H1 (cell line): ENCODE measurements at regions not wholly inside any gene's neighbourhood (a gene's known extent, or its start where the extent isn't known, plus 50 kb on each side); places are given as distances from the start of the nearest gene placed in this dataset.

Experiments
- CTCF ChIA-PET: fragments of 300-600 bp; sonication (Branson Sonifier 250); formaldehyde crosslinking; loops from one replicate; lab custom pipeline; 2021; ENCODE audit not compliant: partially characterized antibody; lab: Charles Lee
- POLR2A ChIA-PET: fragments of 300-600 bp; sonication (Branson Sonifier 250); formaldehyde crosslinking; loops from one replicate; lab custom pipeline; 2021; ENCODE audit warnings: inconsistent platforms; ENCODE audit not compliant: partially characterized antibody; lab: Charles Lee
- DNase-seq, 2 experiments: peaks; one replicate each; pipeline versions ENCODE4 v3.0.0 to v3.0.0-alpha.2; 2010 to 2022; ENCODE audit warnings: low spot score in 2 of 2, low read depth in 1 of 2, mixed read lengths in 1 of 2
- FAIRE-seq: peaks from 2 replicates; lab custom pipeline; 2011; peaks lifted over from hg19 to GRCh38; lab: Jason Lieb, UNC
- H2AFZ ChIP-seq: 2 replicates; pipeline ENCODE4 v1.8.1; 2012; ENCODE audit warnings: low read length, inconsistent platforms
- H2AK5ac ChIP-seq: 2 replicates; pipeline ENCODE4 v1.6.1; 2013; ENCODE audit warnings: low read depth, low read length
- H2BK120ac ChIP-seq: replicated peaks from 2 replicates; pipeline ENCODE3; 2013; ENCODE audit warnings: low read depth, low read length, inconsistent platforms
- H2BK12ac ChIP-seq: 2 replicates; pipeline ENCODE4 v1.6.1; 2013; ENCODE audit warnings: low read depth, low read length
- H2BK15ac ChIP-seq: 2 replicates; pipeline ENCODE4 v1.6.1; 2013; ENCODE audit warnings: low read length
- H2BK20ac ChIP-seq: 2 replicates; pipeline ENCODE4 v1.6.1; 2013; ENCODE audit warnings: low read length
- H2BK5ac ChIP-seq: 2 replicates; pipeline ENCODE4 v1.6.1; 2013; ENCODE audit warnings: low read depth, low read length
- H3K14ac ChIP-seq: 2 replicates; pipeline ENCODE4 v1.6.1; 2013; ENCODE audit warnings: inconsistent platforms; ENCODE audit not compliant: insufficient read length
- H3K18ac ChIP-seq: 2 replicates; pipeline ENCODE4 v1.6.1; 2013; ENCODE audit warnings: low read length; ENCODE audit errors: extremely low read depth
- H3K23ac ChIP-seq: 2 replicates; pipeline ENCODE4 v1.6.1; 2013; ENCODE audit warnings: inconsistent platforms; ENCODE audit not compliant: insufficient read length
- H3K23me2 ChIP-seq: 2 replicates; pipeline ENCODE4 v1.6.1; 2013; ENCODE audit warnings: low read depth, low read length
- H3K27ac ChIP-seq: 2 replicates; pipeline ENCODE4 v1.6.1; 2011; ENCODE audit warnings: low read depth, low read length, inconsistent platforms
- H3K27me3 ChIP-seq, 4 experiments: replicated peaks in 1 of 4; 1 replicate in 1 of 4; 2 replicates in 3 of 4; pipeline versions ENCODE4 v1.6.1 to v1.8.1; 2011 to 2013; ENCODE audit warnings: low read length in 3 of 4, mild to moderate bottlenecking in 3 of 4, inconsistent platforms in 2 of 4, mixed read lengths in 2 of 4, moderate library complexity in 1 of 4; ENCODE audit not compliant: control insufficient read depth in 3 of 4, insufficient read depth in 3 of 4; ENCODE audit errors: extremely low read depth in 1 of 4
- H3K36me3 ChIP-seq, 4 experiments: 2 replicates each; pipeline versions ENCODE4 v1.6.1 to v1.8.1; 2011 to 2013; ENCODE audit warnings: mild to moderate bottlenecking in 4 of 4, low read length in 3 of 4, moderate library complexity in 2 of 4, control low read depth in 1 of 4, inconsistent platforms in 1 of 4; ENCODE audit not compliant: insufficient read depth in 4 of 4, control insufficient read depth in 2 of 4
- H3K4ac ChIP-seq: replicated peaks from 2 replicates; pipeline ENCODE3; 2013; ENCODE audit warnings: low read length, low read depth, mixed read lengths, inconsistent platforms; ENCODE audit not compliant: insufficient read length
- H3K4me1 ChIP-seq, 4 experiments: replicated peaks in 1 of 4; 1 replicate in 1 of 4; 2 replicates in 3 of 4; pipeline versions ENCODE4 v1.6.1 to v1.8.1; 2011 to 2013; ENCODE audit warnings: low read length in 3 of 4, inconsistent platforms in 2 of 4, mixed read lengths in 1 of 4; ENCODE audit not compliant: insufficient read depth in 4 of 4, control insufficient read depth in 3 of 4
- H3K4me2 ChIP-seq, 2 experiments: 2 replicates each; pipeline versions ENCODE4 v1.6.1 to v1.8.1; 2011 to 2013; ENCODE audit warnings: low read depth in 2 of 2, low read length in 2 of 2, control low read depth in 1 of 2, inconsistent platforms in 1 of 2, mild to moderate bottlenecking in 1 of 2; ENCODE audit not compliant: insufficient read depth in 1 of 2
- H3K4me3 ChIP-seq, 4 experiments: fragments of 200-600, 300-600 bp in 1 of 4; sonication (generic), shearing (Covaris generic), sonication (Bioruptor Twin) in 1 of 4; 2 replicates each; pipeline versions ENCODE4 v1.5.1 to v1.8.1; 2011 to 2016; ENCODE audit warnings: low read length in 4 of 4, low read depth in 3 of 4, control low read depth in 2 of 4, inconsistent platforms in 2 of 4, mild to moderate bottlenecking in 2 of 4, mixed read lengths in 1 of 4, moderate library complexity in 1 of 4; ENCODE audit not compliant: insufficient read depth in 2 of 4; ENCODE audit errors: extremely low read depth in 1 of 4
- H3K56ac ChIP-seq: replicated peaks from 2 replicates; pipeline ENCODE3; 2013; ENCODE audit warnings: low read depth, mild to moderate bottlenecking, mixed read lengths, low read length, inconsistent platforms; ENCODE audit not compliant: insufficient read length
- H3K79me1 ChIP-seq: 2 replicates; pipeline ENCODE4 v1.6.1; 2013; ENCODE audit warnings: low read depth, low read length, control low read depth
- H3K79me2 ChIP-seq, 2 experiments: 2 replicates each; pipeline versions ENCODE4 v1.6.1 to v1.8.1; 2012 to 2013; ENCODE audit warnings: low read length in 2 of 2, mild to moderate bottlenecking in 2 of 2, inconsistent platforms in 1 of 2; ENCODE audit not compliant: insufficient read depth in 2 of 2, control insufficient read depth in 1 of 2
- H3K9ac ChIP-seq, 4 experiments: replicated peaks in 1 of 4; 1 replicate in 1 of 4; 2 replicates in 3 of 4; pipeline versions ENCODE4 v1.6.1 to v1.8.1; 2011 to 2013; ENCODE audit warnings: low read depth in 3 of 4, low read length in 3 of 4, control low read depth in 2 of 4, mild to moderate bottlenecking in 2 of 4, moderate library complexity in 2 of 4, inconsistent platforms in 1 of 4; ENCODE audit errors: extremely low read depth in 1 of 4
- H3K9me3 ChIP-seq, 2 experiments: 2 replicates each; pipeline versions ENCODE4 v1.6.1 to v1.8.1; 2012 to 2013; ENCODE audit warnings: mild to moderate bottlenecking in 2 of 2, moderate library complexity in 2 of 2, control low read depth in 1 of 2, inconsistent platforms in 1 of 2, low read depth in 1 of 2, low read length in 1 of 2, mixed read lengths in 1 of 2; ENCODE audit not compliant: insufficient read depth in 2 of 2
- H4K20me1 ChIP-seq, 2 experiments: replicated peaks in 1 of 2; 2 replicates each; pipeline versions ENCODE3 to v1.8.1; 2011 to 2013; ENCODE audit warnings: inconsistent platforms in 2 of 2, low read length in 2 of 2, mild to moderate bottlenecking in 1 of 2; ENCODE audit not compliant: insufficient read depth in 2 of 2, control insufficient read depth in 1 of 2
- H4K5ac ChIP-seq: 2 replicates; pipeline ENCODE4 v1.6.1; 2013; ENCODE audit warnings: low read length, low read depth, mixed read lengths, inconsistent platforms; ENCODE audit not compliant: insufficient read length
- H4K8ac ChIP-seq: 2 replicates; pipeline ENCODE4 v1.8.0; 2013; ENCODE audit warnings: mild to moderate bottlenecking, moderate library complexity, low read length, inconsistent platforms; ENCODE audit not compliant: insufficient read depth; ENCODE audit errors: extremely low read depth
- H4K91ac ChIP-seq: replicated peaks from 2 replicates; pipeline ENCODE3; 2013; ENCODE audit warnings: low read length, mixed read lengths, inconsistent platforms; ENCODE audit not compliant: insufficient read length
- ASH2L ChIP-seq: fragments of 200-600, 300-600 bp; sonication (generic); IDR thresholded peaks from one replicate; pipeline ENCODE4 v1.7.1; 2017; ENCODE audit warnings: low read length
- BCL11A ChIP-seq, 2 experiments: IDR thresholded peaks; one replicate each; pipeline ENCODE4 v1.6.1; 2011; ENCODE audit warnings: low read depth in 2 of 2, low read length in 2 of 2, mild to moderate bottlenecking in 2 of 2
- CTCF ChIP-seq, 3 experiments: IDR thresholded peaks; 1 replicate in 2 of 3; 2 replicates in 1 of 3; pipeline versions ENCODE4 v1.5.1 to v1.6.1; 2011; ENCODE audit warnings: low read length in 3 of 3, mild to moderate bottlenecking in 3 of 3, inconsistent platforms in 2 of 3, low read depth in 1 of 3, moderate library complexity in 1 of 3; ENCODE audit not compliant: insufficient read depth in 1 of 3; ENCODE audit errors: control extremely low read depth in 1 of 3
- GABPA ChIP-seq: IDR thresholded peaks from 2 replicates; pipeline ENCODE4 v1.6.1; 2011; ENCODE audit warnings: mild to moderate bottlenecking, low read length, moderate library complexity, borderline replicate concordance; ENCODE audit not compliant: insufficient read depth
- HDAC6 ChIP-seq: IDR thresholded peaks from one replicate; pipeline ENCODE4 v1.7.1; 2012; ENCODE audit warnings: low read depth, mild to moderate bottlenecking, inconsistent platforms, low read length, moderate library complexity
- PHF8 ChIP-seq: fragments of 200-600 bp; sonication (generic); conservative IDR thresholded peaks from 2 replicates; pipeline ENCODE4 v1.7.1; 2012; ENCODE audit warnings: low read depth, mild to moderate bottlenecking, inconsistent platforms, low read length, moderate library complexity
- SIRT6 ChIP-seq: IDR thresholded peaks from one replicate; pipeline ENCODE4 v1.7.1; 2012; ENCODE audit warnings: low read length, inconsistent platforms
- SP1 ChIP-seq: IDR thresholded peaks from 2 replicates; pipeline ENCODE4 v1.6.1; 2011; ENCODE audit warnings: low read depth, low read length

GRCh38 chr14:48628870-48629269 is 953.5 kb upstream of the MDGA2 start:
- POLR2A ChIA-PET, result no interaction called here
- H3K18ac ChIP-seq, result no peak overlapping the region
- H2BK15ac ChIP-seq, result no peak overlapping the region
- no peak overlapping the region for H3K14ac ChIP-seq
- H3K9ac ChIP-seq, result no peak overlapping the region
- no peak overlapping the region for H3K56ac ChIP-seq
- no peaks in the 10 kb centered on the region for H3K9me3 ChIP-seq
- H2AK5ac ChIP-seq, result no peak overlapping the region
- DNase-seq (no peak), FAIRE-seq (no peak)
- H2BK120ac ChIP-seq, result no peak overlapping the region
- 0 out of 7 replicates have a peak, but pooled peaks cover 0 to 2% (median 0%) of the 10 kb centered on the region in 4 experiments for H3K4me1 ChIP-seq
- no peak overlapping the region for H2BK20ac ChIP-seq
- H3K4me3 ChIP-seq, result no peak overlapping the region
- H4K5ac ChIP-seq, result no peak overlapping the region
- no peak overlapping the region for H4K91ac ChIP-seq
- H3K79me2 ChIP-seq, result no peaks in the 10 kb centered on the region
- no peak overlapping the region for H2BK12ac ChIP-seq
- no peaks in the 10 kb centered on the region for H3K36me3 ChIP-seq
- H2BK5ac ChIP-seq, result no peak overlapping the region
- H4K20me1 ChIP-seq, result no peaks in the 10 kb centered on the region
- H2AFZ ChIP-seq, result no peak overlapping the region
- H3K27ac ChIP-seq, result no peak overlapping the region
- no peaks in the 10 kb centered on the region for H3K27me3 ChIP-seq
- CTCF ChIA-PET, result interaction anchor here (1.3 kb wide), 1 partner anchor 22 kb away, joined by 3 read pairs; no protein-coding TSS in a partner anchor
- no peaks in the 10 kb centered on the region for H3K23me2 ChIP-seq
- no peak overlapping the region for H3K4ac ChIP-seq
- no peak overlapping the region for H3K4me2 ChIP-seq
- H3K79me1 ChIP-seq, result no peaks in the 10 kb centered on the region
- no peak overlapping the region for H3K23ac ChIP-seq
- no peak overlapping the region for H4K8ac ChIP-seq
- TF ChIP-seq CTCF (IDR thresholded peaks at IDR 0.05; ENCODE audit: control extremely low read depth in 1 of 3, insufficient read depth in 1 of 3, low read depth in 1 of 3, low read length in 3 of 3), result no peak
- no peak for TF ChIP-seq PHF8
- TF ChIP-seq SP1, result no peak
- no peak for TF ChIP-seq SIRT6
- no peak for TF ChIP-seq ASH2L
- TF ChIP-seq BCL11A (IDR thresholded peaks at IDR 0.05; ENCODE audit: low read depth in 2 of 2, low read length in 2 of 2), result no peak
- no peak for TF ChIP-seq HDAC6
- TF ChIP-seq GABPA, result no peak
